ENCODE measurements at regions not wholly inside any gene's neighbourhood (a gene's known extent, or its start where the extent isn't known, plus 50 kb on each side); places are given as distances from the start of the nearest gene placed in this dataset.
A peak's percentile ranks its signal among the peaks of the same experiment; 100 is the strongest.

- TF ChIP-seq CTCF (conservative IDR thresholded peaks at IDR 0.05; ENCODE audit: control insufficient read depth, insufficient read depth, low read depth, low read length) = no peak
- no peak overlapping the region for H3K4me3 ChIP-seq (ENCODE audit: control insufficient read depth, low read depth, low read length)
Observed at GRCh38 chr1:219381396-219381795, 207.7 kb downstream of the LYPLAL1 start.

GRCh38 chr1:219380463-219380862, 206.8 kb downstream of the LYPLAL1 start:
- TF ChIP-seq CTCF (conservative IDR thresholded peaks at IDR 0.05; ENCODE audit: control insufficient read depth, insufficient read depth, low read depth, low read length) = no peak
- H3K4me3 ChIP-seq (ENCODE audit: control insufficient read depth, low read depth, low read length) = no peak overlapping the region
- no peak for DNase-seq (ENCODE audit: low read depth)

More at GRCh38 chr1:219381396-219381795, 207.7 kb downstream of the LYPLAL1 start:
- no peak for DNase-seq (ENCODE audit: low read depth)

- no peak for DNase-seq (ENCODE audit: low read depth)
- TF ChIP-seq CTCF (conservative IDR thresholded peaks at IDR 0.05; ENCODE audit: control insufficient read depth, insufficient read depth, low read depth, low read length) = no peak
Observed at GRCh38 chr1:219379691-219380090, 206.0 kb downstream of the LYPLAL1 start.

GRCh38 chr1:219374636-219375035, 201.0 kb downstream of the LYPLAL1 start:
- DNase-seq (ENCODE audit: low read depth) = no peak
- H3K4me3 ChIP-seq (ENCODE audit: control insufficient read depth, low read depth, low read length) = no peak overlapping the region
- TF ChIP-seq CTCF (conservative IDR thresholded peaks at IDR 0.05; ENCODE audit: control insufficient read depth, insufficient read depth, low read depth, low read length) = no peak

More at GRCh38 chr1:219379691-219380090, 206.0 kb downstream of the LYPLAL1 start:
- no peak overlapping the region for H3K4me3 ChIP-seq (ENCODE audit: control insufficient read depth, low read depth, low read length)

- peak; percentile 7 for DNase-seq (ENCODE audit: low read depth)
Observed at GRCh38 chr1:219374046-219374566, 200.4 kb downstream of the LYPLAL1 start.

GRCh38 chr1:219373616-219373935, 199.9 kb downstream of the LYPLAL1 start:
- no peak for TF ChIP-seq CTCF (conservative IDR thresholded peaks at IDR 0.05; ENCODE audit: control insufficient read depth, insufficient read depth, low read depth, low read length)
- H3K4me3 ChIP-seq (ENCODE audit: control insufficient read depth, low read depth, low read length) = no peak overlapping the region
- DNase-seq (ENCODE audit: low read depth) = no peak

More at GRCh38 chr1:219374046-219374566, 200.4 kb downstream of the LYPLAL1 start:
- no peak for TF ChIP-seq CTCF (conservative IDR thresholded peaks at IDR 0.05; ENCODE audit: control insufficient read depth, insufficient read depth, low read depth, low read length)
- H3K4me3 ChIP-seq (ENCODE audit: control insufficient read depth, low read depth, low read length) = no peak overlapping the region

Data from fibroblast of mammary gland (primary cell).